ENCODE measurements at regions not wholly inside any gene's neighbourhood (a gene's known extent, or its start where the extent isn't known, plus 50 kb on each side); places are given as distances from the start of the nearest gene placed in this dataset.
A peak's percentile ranks its signal among the peaks of the same experiment; 100 is the strongest.

DNA sequence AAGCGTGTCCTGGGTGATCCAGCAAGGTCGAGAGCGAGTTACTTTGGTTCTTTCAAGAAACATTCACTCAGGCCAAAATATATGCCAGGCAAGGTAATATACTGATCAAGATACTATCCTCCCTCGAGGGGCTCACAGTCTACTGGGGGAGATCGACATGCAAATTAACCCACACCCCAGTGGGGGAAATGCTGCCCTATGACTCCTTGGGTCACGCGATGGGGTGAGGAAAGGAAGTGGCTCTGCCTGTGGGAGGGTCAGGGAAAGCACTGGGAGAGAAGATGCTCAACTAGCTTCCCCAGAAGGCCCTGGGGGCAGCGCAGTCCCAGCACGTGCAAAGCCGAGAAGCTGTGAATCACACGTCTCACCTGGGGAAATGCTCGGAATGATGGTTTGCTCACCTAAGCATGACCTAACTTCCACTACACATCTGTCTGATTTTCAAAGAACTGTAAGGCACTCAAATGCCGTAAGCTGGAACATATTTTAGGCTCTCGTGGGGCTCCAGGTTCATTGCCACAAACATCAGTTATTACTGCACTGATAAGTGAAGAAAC, 130.7 kb downstream of the RCN1 start:
- no peak for DNase-seq
- Mint-ChIP-seq H3K9me3 (peaks cover 0 to 1% (median 0%) of the 10 kb centered on the region in 8 donors), H3K4me1 (no peaks in the 10 kb centered on the region), H3K36me3 (no peaks in the 10 kb centered on the region), H3K4me3 (no peak overlapping the region), H3K27me3 (peaks cover 4 to 12% of the 10 kb centered on the region in 2 donors), H3K27ac (no peak overlapping the region)
- Histone ChIP-seq H3K4me3 (ENCODE audit: low read length in 2 of 2) (no peak overlapping the region), H3K27me3 (ENCODE audit: insufficient read depth, low read length) (no peaks in the 10 kb centered on the region), H3K36me3 (ENCODE audit: insufficient read depth, low read length) (no peaks in the 10 kb centered on the region), H3K9me3 (ENCODE audit: control insufficient read depth in 1 of 2, low read length in 2 of 2) (no peaks in the 10 kb centered on the region), H3K27ac (ENCODE audit: low read depth, low read length) (no peak overlapping the region), H3K4me1 (ENCODE audit: insufficient read depth, low read length) (no peaks in the 10 kb centered on the region)
- intact Hi-C loops (cut with micrococcal nuclease): no loop called here
- ChIA-PET POLR2A (ENCODE audit: partially characterized antibody) (no interaction called here), CTCF (ENCODE audit: partially characterized antibody) (no interaction called here)

DNA sequence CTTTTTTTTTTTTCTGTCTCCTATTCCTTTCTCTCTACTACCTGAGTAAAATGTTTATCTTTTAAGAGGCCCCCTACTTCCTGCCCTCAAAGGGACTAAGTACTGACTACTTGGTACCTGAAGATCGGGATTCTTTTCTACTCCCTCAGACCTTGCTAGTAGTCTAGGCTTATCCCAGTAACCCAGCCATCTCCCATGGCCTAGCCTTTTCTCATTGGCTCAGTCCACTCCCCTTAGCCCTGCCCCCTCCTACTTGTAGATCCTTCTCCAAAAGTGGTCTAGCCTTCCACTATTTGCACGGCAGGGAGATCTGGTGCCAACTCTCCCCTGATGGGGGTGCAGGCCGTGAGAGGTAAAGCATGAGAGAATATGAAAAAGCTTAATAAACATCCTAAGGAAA, 133.7 kb downstream of the RCN1 start:
- Histone ChIP-seq H3K9me3 (ENCODE audit: control insufficient read depth in 1 of 2, low read length in 2 of 2) (no peaks in the 10 kb centered on the region), H3K27ac (ENCODE audit: low read depth, low read length) (no peak overlapping the region), H3K4me1 (ENCODE audit: insufficient read depth, low read length) (no peaks in the 10 kb centered on the region), H3K36me3 (ENCODE audit: insufficient read depth, low read length) (no peaks in the 10 kb centered on the region), H3K27me3 (ENCODE audit: insufficient read depth, low read length) (no peaks in the 10 kb centered on the region), H3K4me3 (ENCODE audit: low read length in 2 of 2) (no peak overlapping the region)
- Mint-ChIP-seq H3K4me1 (no peaks in the 10 kb centered on the region), H3K27me3 (peaks cover 5 to 12% of the 10 kb centered on the region in 2 donors), H3K36me3 (no peaks in the 10 kb centered on the region), H3K9me3 (peaks cover 0 to 1% (median 0%) of the 10 kb centered on the region in 8 donors), H3K27ac (no peak overlapping the region), H3K4me3 (peak overlapping the region in 1 of 8 donors; percentile 11)
- CTCF ChIA-PET (ENCODE audit: partially characterized antibody): no interaction called here
- no peak for DNase-seq
- intact Hi-C loops (cut with micrococcal nuclease): no loop called here
- POLR2A ChIA-PET (ENCODE audit: partially characterized antibody): no interaction called here

DNA sequence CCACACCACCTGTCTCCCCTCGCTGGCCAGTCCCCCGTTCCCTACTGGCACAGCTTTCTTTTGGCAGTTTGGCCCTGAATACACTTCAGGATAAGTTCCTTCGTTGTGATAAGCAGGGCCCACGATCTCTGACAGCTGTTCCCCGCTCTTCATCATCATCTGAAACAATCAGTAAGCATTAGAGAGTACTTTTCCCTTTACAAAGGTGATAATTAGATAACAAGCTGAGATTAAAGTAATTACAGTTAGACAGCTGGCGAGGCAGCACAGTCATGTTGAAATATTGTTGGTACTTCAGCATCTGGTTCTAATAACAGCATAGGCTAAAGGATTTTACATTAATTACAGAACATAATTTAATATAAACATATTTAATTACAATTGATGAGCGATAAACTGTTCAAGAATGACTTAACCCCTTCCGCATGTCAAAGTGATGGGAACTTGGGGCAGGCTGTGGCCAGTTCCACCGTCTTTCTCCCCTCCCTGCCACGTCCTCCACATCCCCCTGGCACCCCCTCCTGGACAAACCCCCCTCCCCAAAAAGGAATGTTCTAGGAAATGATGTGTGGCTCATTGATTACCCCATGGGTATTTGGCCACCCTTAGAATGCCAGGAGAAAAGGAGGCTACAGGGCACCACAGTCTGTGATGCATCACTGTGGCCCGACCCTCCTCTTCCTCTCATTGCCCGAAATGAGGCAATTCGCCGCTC, 134.9 kb downstream of the RCN1 start:
- H3K36me3 Mint-ChIP-seq: no peaks in the 10 kb centered on the region
- no peaks in the 10 kb centered on the region for H3K36me3 ChIP-seq (ENCODE audit: insufficient read depth, low read length)
- peaks cover 0 to 1% (median 0%) of the 10 kb centered on the region in 8 donors for H3K9me3 Mint-ChIP-seq

DNA sequence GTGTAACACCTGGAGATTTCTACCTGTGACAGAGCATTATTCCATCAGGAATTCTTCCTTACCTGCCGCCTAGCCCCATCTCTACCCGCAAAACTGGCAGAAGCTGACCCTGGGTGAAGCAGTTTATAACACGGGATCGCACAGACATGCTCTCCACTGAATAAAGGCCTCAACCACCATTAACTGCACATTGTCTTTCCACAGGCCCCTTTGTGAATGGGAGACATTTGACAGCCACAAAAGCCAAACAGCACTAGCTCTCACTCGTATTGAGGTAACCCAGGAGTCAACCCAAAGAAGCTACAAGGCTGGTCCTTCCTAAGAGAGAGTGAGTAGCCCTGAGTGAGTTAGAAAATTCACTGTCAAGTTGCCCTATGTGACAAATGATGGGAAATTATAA, 135.6 kb downstream of the RCN1 start:
- ChIA-PET CTCF (ENCODE audit: partially characterized antibody) (no interaction called here), POLR2A (ENCODE audit: partially characterized antibody) (no interaction called here)
- Mint-ChIP-seq H3K27ac (no peak overlapping the region), H3K9me3 (peaks cover 0 to 1% (median 0%) of the 10 kb centered on the region in 8 donors), H3K4me3 (no peak overlapping the region), H3K27me3 (peaks cover 3 to 16% of the 10 kb centered on the region in 2 donors), H3K4me1 (no peaks in the 10 kb centered on the region), H3K36me3 (no peaks in the 10 kb centered on the region)
- Histone ChIP-seq H3K9me3 (ENCODE audit: control insufficient read depth in 1 of 2, low read length in 2 of 2) (no peaks in the 10 kb centered on the region), H3K27me3 (ENCODE audit: insufficient read depth, low read length) (no peaks in the 10 kb centered on the region), H3K36me3 (ENCODE audit: insufficient read depth, low read length) (no peaks in the 10 kb centered on the region), H3K4me3 (ENCODE audit: low read length in 2 of 2) (no peak overlapping the region), H3K4me1 (ENCODE audit: insufficient read depth, low read length) (no peaks in the 10 kb centered on the region), H3K27ac (ENCODE audit: low read depth, low read length) (no peak overlapping the region)
- DNase-seq: no peak
- intact Hi-C loops (cut with micrococcal nuclease): no loop called here

More for the DNA sequence above, 134.9 kb downstream of the RCN1 start:
- Mint-ChIP-seq H3K27ac (no peak overlapping the region), H3K27me3 (peaks cover 4 to 16% of the 10 kb centered on the region in 2 donors), H3K4me3 (no peak overlapping the region), H3K4me1 (no peaks in the 10 kb centered on the region)
- intact Hi-C loops (cut with micrococcal nuclease): no loop called here
- no peaks in the 10 kb centered on the region for H3K27me3 ChIP-seq (ENCODE audit: insufficient read depth, low read length)
- no peaks in the 10 kb centered on the region for H3K9me3 ChIP-seq (ENCODE audit: control insufficient read depth in 1 of 2, low read length in 2 of 2)
- DNase-seq: no peak
- H3K4me3 ChIP-seq (ENCODE audit: low read length in 2 of 2): no peak overlapping the region
- POLR2A ChIA-PET (ENCODE audit: partially characterized antibody): no interaction called here
- CTCF ChIA-PET (ENCODE audit: partially characterized antibody): no interaction called here
- no peaks in the 10 kb centered on the region for H3K4me1 ChIP-seq (ENCODE audit: insufficient read depth, low read length)
- no peak overlapping the region for H3K27ac ChIP-seq (ENCODE audit: low read depth, low read length)

GRCh38 chr11:32229576-32230240, 138.8 kb downstream of the RCN1 start:
- ChIA-PET POLR2A (ENCODE audit: partially characterized antibody) (no interaction called here), CTCF (ENCODE audit: partially characterized antibody) (no interaction called here)
- H3K4me1 ChIP-seq (ENCODE audit: insufficient read depth, low read length): no peaks in the 10 kb centered on the region
- Mint-ChIP-seq H3K36me3 (no peaks in the 10 kb centered on the region), H3K27me3 (peaks cover 8 to 25% of the 10 kb centered on the region in 2 donors), H3K9me3 (no peaks in the 10 kb centered on the region), H3K4me3 (no peak overlapping the region), H3K4me1 (no peaks in the 10 kb centered on the region), H3K27ac (no peak overlapping the region)
- no peaks in the 10 kb centered on the region for H3K36me3 ChIP-seq (ENCODE audit: insufficient read depth, low read length)
- no peak overlapping the region for H3K4me3 ChIP-seq (ENCODE audit: low read length in 2 of 2)
- DNase-seq: no peak
- H3K9me3 ChIP-seq (ENCODE audit: control insufficient read depth in 1 of 2, low read length in 2 of 2): no peaks in the 10 kb centered on the region
- H3K27me3 ChIP-seq (ENCODE audit: insufficient read depth, low read length): no peaks in the 10 kb centered on the region
- H3K27ac ChIP-seq (ENCODE audit: low read depth, low read length): no peak overlapping the region
- intact Hi-C loops (cut with micrococcal nuclease): no loop called here

GRCh38 chr11:32231909-32232493, 141.1 kb downstream of the RCN1 start:
- DNase-seq: no peak

DNA sequence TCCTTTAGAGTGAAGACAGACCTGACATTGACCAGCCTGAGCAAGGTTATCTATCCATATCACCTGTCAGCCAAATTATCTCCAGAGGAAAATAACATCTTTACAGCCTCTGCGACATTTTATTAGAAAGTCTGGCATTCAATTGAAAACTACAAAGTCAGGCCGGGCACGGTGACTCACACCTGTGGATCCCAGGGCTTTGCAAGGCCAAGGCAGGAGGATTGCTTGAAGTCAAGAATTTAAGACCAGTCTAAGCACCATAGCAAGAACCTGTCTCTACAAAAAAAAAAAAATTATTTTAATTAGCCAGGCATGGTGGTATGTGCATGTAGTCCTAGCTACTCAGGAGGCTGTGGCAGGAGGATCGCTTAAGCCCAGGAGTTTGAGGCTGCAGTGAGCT, 141.6 kb downstream of the RCN1 start:
- H3K9me3 Mint-ChIP-seq: no peaks in the 10 kb centered on the region
- H3K4me1 Mint-ChIP-seq: no peaks in the 10 kb centered on the region
- POLR2A ChIA-PET (ENCODE audit: partially characterized antibody): no interaction called here
- Histone ChIP-seq H3K9me3 (ENCODE audit: control insufficient read depth in 1 of 2, low read length in 2 of 2) (no peaks in the 10 kb centered on the region), H3K27ac (ENCODE audit: low read depth, low read length) (no peak overlapping the region), H3K4me1 (ENCODE audit: insufficient read depth, low read length) (no peaks in the 10 kb centered on the region), H3K36me3 (ENCODE audit: insufficient read depth, low read length) (no peaks in the 10 kb centered on the region), H3K4me3 (ENCODE audit: low read length in 2 of 2) (no peak overlapping the region), H3K27me3 (ENCODE audit: insufficient read depth, low read length) (no peaks in the 10 kb centered on the region)
- H3K4me3 Mint-ChIP-seq: no peak overlapping the region
- intact Hi-C loops (cut with micrococcal nuclease): no loop called here
- CTCF ChIA-PET (ENCODE audit: partially characterized antibody): interaction anchor here (1.3 to 1.5 kb wide), 2 partner anchors 18 to 82 kb away, joined by 3 to 5 read pairs; no protein-coding TSS in a partner anchor
- H3K36me3 Mint-ChIP-seq: no peaks in the 10 kb centered on the region
- peaks cover 17 to 19% of the 10 kb centered on the region in 2 donors for H3K27me3 Mint-ChIP-seq
- no peak for DNase-seq
- H3K27ac Mint-ChIP-seq: no peak overlapping the region

More at GRCh38 chr11:32231909-32232493, 141.1 kb downstream of the RCN1 start:
- Mint-ChIP-seq H3K27ac (no peak overlapping the region), H3K27me3 (peaks cover 17 to 19% of the 10 kb centered on the region in 2 donors), H3K4me3 (no peak overlapping the region), H3K4me1 (no peaks in the 10 kb centered on the region), H3K9me3 (no peaks in the 10 kb centered on the region), H3K36me3 (no peaks in the 10 kb centered on the region)
- CTCF ChIA-PET (ENCODE audit: partially characterized antibody): interaction anchor here (1.3 to 1.5 kb wide), 2 partner anchors 17 to 83 kb away, joined by 3 to 5 read pairs; no protein-coding TSS in a partner anchor
- Histone ChIP-seq H3K36me3 (ENCODE audit: insufficient read depth, low read length) (no peaks in the 10 kb centered on the region), H3K4me3 (ENCODE audit: low read length in 2 of 2) (no peak overlapping the region), H3K27ac (ENCODE audit: low read depth, low read length) (no peak overlapping the region), H3K27me3 (ENCODE audit: insufficient read depth, low read length) (no peaks in the 10 kb centered on the region), H3K9me3 (ENCODE audit: control insufficient read depth in 1 of 2, low read length in 2 of 2) (no peaks in the 10 kb centered on the region), H3K4me1 (ENCODE audit: insufficient read depth, low read length) (no peaks in the 10 kb centered on the region)
- intact Hi-C loops (cut with micrococcal nuclease): no loop called here
- POLR2A ChIA-PET (ENCODE audit: partially characterized antibody): no interaction called here
